Mesothelial cell of epicardium (in vitro differentiated cells): ENCODE measurements at regions not wholly inside any gene's neighbourhood (a gene's known extent, or its start where the extent isn't known, plus 50 kb on each side); places are given as distances from the start of the nearest gene placed in this dataset.

Experiments used
- DNase-seq, 2 experiments: peaks; one replicate each; pipeline ENCODE4 v3.0.0; 2021; ENCODE audit warnings: low spot score in 2 of 2; ENCODE audit not compliant: unreplicated experiment in 2 of 2
- H3K27ac Mint-ChIP-seq: 2 replicates; pipeline ENCODE4 v1.8.0; 2021; ENCODE audit warnings: mixed read lengths
- H3K27me3 Mint-ChIP-seq: 2 replicates; pipeline ENCODE4 v1.8.0; 2021; ENCODE audit warnings: low read depth, mixed read lengths
- H3K36me3 Mint-ChIP-seq: 2 replicates; pipeline ENCODE4 v1.8.0; 2021; ENCODE audit warnings: mixed read lengths
- H3K4me1 Mint-ChIP-seq: 2 replicates; pipeline ENCODE4 v1.8.0; 2021; ENCODE audit warnings: mixed read lengths
- H3K4me3 Mint-ChIP-seq: 2 replicates; pipeline ENCODE4 v1.8.0; 2021; ENCODE audit warnings: mild to moderate bottlenecking, moderate library complexity, mixed read lengths
- H3K9me3 Mint-ChIP-seq: 2 replicates; pipeline ENCODE4 v1.8.0; 2021; ENCODE audit warnings: mixed read lengths
- TF ChIP-seq, protein P1 (sequence below): fragments of 200-600 bp; sonication (generic); IDR thresholded peaks from one replicate; pipeline ENCODE4 v1.5.0; 2021; ENCODE audit warnings: antibody characterized with exemption; ENCODE audit not compliant: unreplicated experiment

DNA sequence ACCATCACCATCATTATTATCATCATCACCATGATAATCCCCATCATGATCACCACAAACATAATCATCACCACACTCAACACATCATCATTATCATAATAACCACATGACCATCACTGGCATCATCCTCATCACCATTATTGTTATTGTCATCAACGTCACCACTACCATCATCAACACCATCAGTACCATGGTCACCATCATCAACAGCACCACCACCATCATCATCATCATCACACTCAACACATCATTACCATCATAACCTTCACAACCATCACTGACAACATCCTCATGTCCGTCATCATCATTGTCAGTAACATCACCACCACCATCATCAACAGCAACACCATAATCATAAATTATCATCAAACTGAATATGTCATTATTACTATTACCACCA, 73.2 kb downstream of the MBD3L1 start:
- Mint-ChIP-seq H3K27me3 (no peaks in the 10 kb centered on the region), H3K4me1 (no peaks in the 10 kb centered on the region), H3K9me3 (peaks cover 10% of the 10 kb centered on the region), H3K36me3 (no peaks in the 10 kb centered on the region), H3K4me3 (no peak overlapping the region), H3K27ac (no peak overlapping the region)
- TF ChIP-seq, protein P1, sequence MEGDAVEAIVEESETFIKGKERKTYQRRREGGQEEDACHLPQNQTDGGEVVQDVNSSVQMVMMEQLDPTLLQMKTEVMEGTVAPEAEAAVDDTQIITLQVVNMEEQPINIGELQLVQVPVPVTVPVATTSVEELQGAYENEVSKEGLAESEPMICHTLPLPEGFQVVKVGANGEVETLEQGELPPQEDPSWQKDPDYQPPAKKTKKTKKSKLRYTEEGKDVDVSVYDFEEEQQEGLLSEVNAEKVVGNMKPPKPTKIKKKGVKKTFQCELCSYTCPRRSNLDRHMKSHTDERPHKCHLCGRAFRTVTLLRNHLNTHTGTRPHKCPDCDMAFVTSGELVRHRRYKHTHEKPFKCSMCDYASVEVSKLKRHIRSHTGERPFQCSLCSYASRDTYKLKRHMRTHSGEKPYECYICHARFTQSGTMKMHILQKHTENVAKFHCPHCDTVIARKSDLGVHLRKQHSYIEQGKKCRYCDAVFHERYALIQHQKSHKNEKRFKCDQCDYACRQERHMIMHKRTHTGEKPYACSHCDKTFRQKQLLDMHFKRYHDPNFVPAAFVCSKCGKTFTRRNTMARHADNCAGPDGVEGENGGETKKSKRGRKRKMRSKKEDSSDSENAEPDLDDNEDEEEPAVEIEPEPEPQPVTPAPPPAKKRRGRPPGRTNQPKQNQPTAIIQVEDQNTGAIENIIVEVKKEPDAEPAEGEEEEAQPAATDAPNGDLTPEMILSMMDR, result no peak
- DNase-seq, result no peak

GRCh38 chr19:8908066-8908465, 75.9 kb downstream of the MBD3L1 start:
- no peak overlapping the region for H3K4me3 Mint-ChIP-seq
- H3K27me3 Mint-ChIP-seq, result no peaks in the 10 kb centered on the region
- no peak overlapping the region for H3K27ac Mint-ChIP-seq
- no peak for DNase-seq
- TF ChIP-seq, protein P1, result no peak
- H3K4me1 Mint-ChIP-seq, result no peaks in the 10 kb centered on the region
- H3K36me3 Mint-ChIP-seq, result no peaks in the 10 kb centered on the region
- peaks cover 10% of the 10 kb centered on the region for H3K9me3 Mint-ChIP-seq

GRCh38 chr19:8910775-8911414, 78.7 kb downstream of the MBD3L1 start:
- Mint-ChIP-seq H3K9me3 (peaks cover 30% of the 10 kb centered on the region), H3K4me1 (no peaks in the 10 kb centered on the region), H3K36me3 (no peaks in the 10 kb centered on the region), H3K27me3 (no peaks in the 10 kb centered on the region), H3K27ac (no peak overlapping the region), H3K4me3 (no peak overlapping the region)
- DNase-seq, result no peak
- TF ChIP-seq, protein P1, result no peak

- Mint-ChIP-seq H3K9me3 (peaks cover 20% of the 10 kb centered on the region), H3K4me3 (no peak overlapping the region), H3K27me3 (no peaks in the 10 kb centered on the region), H3K4me1 (no peaks in the 10 kb centered on the region), H3K36me3 (no peaks in the 10 kb centered on the region), H3K27ac (no peak overlapping the region)
- TF ChIP-seq, protein P1, result no peak
- DNase-seq, result no peak
Measured at GRCh38 chr19:8915997-8916396, 83.8 kb downstream of the MBD3L1 start.

GRCh38 chr19:8922591-8922990, 87.6 kb downstream of the MUC16 start:
- H3K9me3 Mint-ChIP-seq, result peaks cover 34% of the 10 kb centered on the region
- no peak overlapping the region for H3K27ac Mint-ChIP-seq
- peaks cover 6% of the 10 kb centered on the region for H3K36me3 Mint-ChIP-seq
- H3K4me1 Mint-ChIP-seq, result no peaks in the 10 kb centered on the region
- no peak overlapping the region for H3K4me3 Mint-ChIP-seq
- no peak for DNase-seq
- TF ChIP-seq, protein P1, result no peak
- no peaks in the 10 kb centered on the region for H3K27me3 Mint-ChIP-seq

GRCh38 chr19:8924283-8924682, 85.9 kb downstream of the MUC16 start:
- TF ChIP-seq, protein P1, result no peak
- no peaks in the 10 kb centered on the region for H3K4me1 Mint-ChIP-seq
- DNase-seq, result no peak
- H3K27me3 Mint-ChIP-seq, result no peaks in the 10 kb centered on the region
- H3K4me3 Mint-ChIP-seq, result no peak overlapping the region
- peaks cover 50% of the 10 kb centered on the region for H3K9me3 Mint-ChIP-seq
- H3K36me3 Mint-ChIP-seq, result peaks cover 6% of the 10 kb centered on the region
- no peak overlapping the region for H3K27ac Mint-ChIP-seq
